NCI-H524 treated with DMSO at 0.1 percent for 48 hours (cell line): ENCODE measurements at regions not wholly inside any gene's neighbourhood (a gene's known extent, or its start where the extent isn't known, plus 50 kb on each side); places are given as distances from the start of the nearest gene placed in this dataset.
"Not testable (repeated sequence)": the region's sequence is repeated elsewhere in the genome, so short reads cannot be mapped to it uniquely, and the experiment has no call there.

Source experiments
- DNase-seq: peaks from one replicate; lab custom pipeline; 2025; lab: John Stamatoyannopoulos, UW

DNA sequence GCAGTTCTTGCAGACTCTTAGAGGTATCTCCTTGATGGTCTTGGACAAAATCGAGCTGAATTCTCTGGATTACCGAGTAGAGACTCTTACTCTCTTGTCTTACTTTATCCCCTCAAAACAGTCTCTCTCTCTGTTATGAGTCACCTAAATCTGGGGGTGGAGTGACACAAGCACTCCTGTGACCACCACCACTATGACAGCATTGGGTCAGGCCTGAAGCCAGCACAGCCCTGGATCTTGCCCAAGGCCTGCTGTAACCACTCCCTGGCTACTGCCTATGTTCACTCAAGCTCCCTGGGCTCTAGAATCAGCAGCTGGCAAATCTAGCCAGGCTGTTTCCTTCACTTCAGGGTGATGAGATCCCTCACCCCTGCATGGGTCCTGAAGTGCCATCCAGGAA, 662.5 kb downstream of the LUZP2 start:
- no peak for DNase-seq

GRCh38 chr11:25163421-25163820, 666.6 kb downstream of the LUZP2 start:
- no peak for DNase-seq

- DNase-seq: no peak
Measured at GRCh38 chr11:25180187-25180586, 683.3 kb downstream of the LUZP2 start.

- no peak for DNase-seq
Measured at GRCh38 chr11:25183411-25183810, 686.6 kb downstream of the LUZP2 start.

DNA sequence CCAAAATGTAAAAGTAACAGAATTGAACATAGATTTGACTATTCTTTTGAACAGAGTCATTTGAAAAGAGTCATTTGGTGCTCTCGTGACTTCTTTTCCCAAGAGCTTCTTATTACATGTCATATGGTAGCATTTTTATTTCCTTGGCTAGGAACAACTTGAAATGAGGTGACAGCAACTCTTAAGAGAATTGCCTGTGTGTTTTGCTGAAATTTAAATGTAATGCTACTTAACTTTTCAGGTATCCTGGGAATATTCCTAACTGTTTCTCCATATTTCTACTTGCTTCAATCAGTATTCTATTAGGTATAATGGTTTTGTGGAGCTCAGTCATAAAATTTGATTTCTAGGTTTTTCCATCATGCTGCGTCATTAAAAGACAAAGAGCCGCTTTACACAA, 700.7 kb downstream of the LUZP2 start:
- no peak for DNase-seq

GRCh38 chr11:25198704-25199103, 701.9 kb downstream of the LUZP2 start:
- no peak for DNase-seq

GRCh38 chr11:25200925-25201324, 704.1 kb downstream of the LUZP2 start:
- no peak for DNase-seq

- no peak for DNase-seq
Measured at GRCh38 chr11:25206762-25207161, 709.9 kb downstream of the LUZP2 start.

DNA sequence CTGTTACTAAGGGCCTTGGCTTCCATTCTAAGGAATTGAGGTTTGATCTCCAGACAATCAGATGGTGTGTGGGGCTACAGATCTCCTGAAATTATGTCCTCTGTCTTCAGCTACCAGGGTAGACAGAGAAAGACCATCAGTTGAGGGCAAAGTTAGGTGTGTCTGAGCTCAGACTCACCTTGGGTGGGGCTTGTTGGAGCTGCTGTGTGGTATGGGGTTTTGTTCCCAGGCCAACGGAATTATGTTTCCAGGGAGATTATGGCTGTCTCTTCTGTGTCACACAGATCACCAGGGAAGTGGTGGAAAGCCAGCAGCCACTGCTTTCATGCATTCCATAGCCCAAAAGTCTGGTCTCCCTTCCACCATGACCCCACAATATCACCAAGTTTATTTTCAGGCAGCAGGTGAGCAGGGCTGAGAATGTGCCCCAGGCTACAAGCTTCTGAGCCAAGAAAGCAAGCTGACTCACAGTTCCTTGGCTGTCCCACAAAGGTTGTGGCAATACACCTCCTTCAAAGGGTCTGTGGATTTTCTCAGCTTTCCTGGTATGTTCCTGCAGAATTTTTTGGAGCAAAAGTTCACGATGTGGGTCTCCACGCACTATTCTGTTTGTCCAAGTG, 714.9 kb downstream of the LUZP2 start:
- no peak for DNase-seq

DNA sequence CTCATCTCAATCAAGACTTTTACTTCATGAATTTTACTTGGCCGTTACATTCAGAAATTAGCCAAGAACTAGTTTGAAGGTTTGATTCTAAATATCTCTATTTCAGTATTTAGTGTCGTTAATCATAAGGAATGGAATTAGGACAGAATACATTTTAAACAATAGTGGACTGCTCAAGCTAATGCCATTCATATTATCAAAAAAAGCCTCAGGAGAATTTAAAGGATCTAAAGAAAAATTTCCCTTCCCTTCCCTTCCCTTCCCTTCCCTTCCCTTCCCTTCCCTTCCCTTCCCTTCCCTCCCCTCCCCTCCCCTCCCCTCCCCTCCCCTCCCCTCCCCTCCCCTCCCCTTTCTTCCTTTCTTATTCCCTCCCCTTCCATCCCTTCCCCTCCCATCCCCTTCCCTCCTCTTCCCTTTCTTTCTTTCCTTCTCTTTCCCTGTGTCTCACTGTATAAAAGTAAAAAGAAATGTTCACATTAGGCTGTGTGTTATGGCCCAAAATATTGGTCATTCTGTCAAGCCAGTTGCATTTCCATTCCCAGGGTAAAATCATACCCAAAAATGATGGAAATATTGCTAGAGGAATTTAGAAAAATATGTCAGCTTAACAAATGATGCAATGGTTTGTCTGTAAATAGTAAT, 717.8 kb downstream of the LUZP2 start:
- DNase-seq: no peak

- DNase-seq: no peak
Measured at GRCh38 chr11:25218036-25218435, 721.2 kb downstream of the LUZP2 start.

- no peak for DNase-seq
Measured at GRCh38 chr11:25225078-25225477, 728.2 kb downstream of the LUZP2 start.

GRCh38 chr11:25242928-25243327, 746.1 kb downstream of the LUZP2 start:
- DNase-seq: no peak

DNA sequence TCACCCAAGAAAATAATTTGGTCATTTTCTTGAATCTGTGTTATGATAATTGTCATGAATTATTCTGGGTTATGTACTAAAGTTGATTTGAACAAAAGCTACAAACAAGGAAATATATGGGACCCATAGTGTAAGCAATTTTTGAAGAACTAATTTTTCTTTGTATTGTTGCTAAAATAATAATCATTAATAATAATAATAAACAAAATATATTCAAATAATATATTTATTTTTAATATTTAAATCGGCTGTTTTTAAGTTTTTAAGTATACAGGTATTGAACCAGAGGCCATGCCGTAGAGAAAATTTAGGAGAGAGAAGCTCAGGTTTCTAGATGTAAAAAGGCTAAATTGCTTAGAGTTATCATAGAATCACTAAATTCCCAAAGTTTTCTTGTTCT, 747.3 kb downstream of the LUZP2 start:
- no peak for DNase-seq

- DNase-seq: no peak
Measured at GRCh38 chr11:25247336-25247735, 750.5 kb downstream of the LUZP2 start.

DNA sequence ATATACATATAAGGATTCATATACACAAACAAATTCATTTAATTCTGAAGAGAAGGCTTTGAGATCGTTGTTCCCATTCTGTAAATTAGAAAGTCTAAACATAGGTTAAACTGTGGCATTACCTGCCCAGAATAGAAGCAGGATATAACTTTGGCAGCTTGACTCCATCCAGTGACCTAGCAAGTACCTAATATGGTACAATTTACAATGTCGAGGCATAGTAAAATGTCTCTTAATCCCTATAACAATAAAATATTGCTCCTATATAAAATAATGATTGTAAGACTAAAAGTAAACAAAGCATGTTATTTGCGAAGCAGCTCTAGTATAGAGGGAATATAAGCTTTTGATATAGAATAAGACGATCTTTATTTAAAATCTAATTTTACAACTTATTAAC, 756.0 kb downstream of the LUZP2 start:
- DNase-seq: no peak

GRCh38 chr11:25263861-25264260, 767.0 kb downstream of the LUZP2 start:
- not testable (repeated sequence) for DNase-seq

- no peak for DNase-seq
Measured at GRCh38 chr11:25271301-25271700, 774.4 kb downstream of the LUZP2 start.

- DNase-seq: no peak
Measured at GRCh38 chr11:25272214-25272613, 775.4 kb downstream of the LUZP2 start.

GRCh38 chr11:25280821-25281220, 784.0 kb downstream of the LUZP2 start:
- DNase-seq: not testable (repeated sequence)

- DNase-seq: no peak
Measured at GRCh38 chr11:25293166-25293565, 796.3 kb downstream of the LUZP2 start.

DNA sequence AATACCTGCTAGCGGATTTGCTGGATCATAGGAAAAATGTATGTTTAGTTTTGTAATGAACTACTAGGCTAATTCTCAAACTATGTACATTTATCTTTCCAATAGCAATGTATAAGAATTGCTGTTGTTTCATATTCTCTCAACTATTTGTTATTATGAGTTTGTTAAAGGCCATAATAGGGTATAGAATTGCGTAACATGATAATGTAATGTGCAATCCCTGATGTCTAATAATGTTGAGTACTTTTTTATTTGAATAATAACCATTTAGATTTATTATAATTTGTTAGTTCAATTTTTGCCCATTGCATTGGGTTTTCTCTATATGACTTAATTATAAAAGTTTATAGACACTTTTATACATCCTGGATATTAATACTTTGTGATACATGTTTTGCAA, 801.6 kb downstream of the LUZP2 start:
- no peak for DNase-seq

GRCh38 chr11:25309818-25310217, 813.0 kb downstream of the LUZP2 start:
- DNase-seq: no peak

GRCh38 chr11:25317216-25317615, 820.4 kb downstream of the LUZP2 start:
- no peak for DNase-seq
